Gastroesophageal sphincter (tissue), 3 donors: ENCODE measurements at regions not wholly inside any gene's neighbourhood (a gene's known extent, or its start where the extent isn't known, plus 50 kb on each side); places are given as distances from the start of the nearest gene placed in this dataset.

ENCODE experiments used
- CTCF ChIP-seq, 4 experiments: fragments of 200-600 bp in 2 of 4; fragments of 450-650 bp in 2 of 4; sonication (generic) in 1 of 4; IDR thresholded peaks; one replicate each; pipeline ENCODE4 v1.5.1; 2017 to 2019; ENCODE audit warnings: antibody characterized with exemption in 4 of 4, mild to moderate bottlenecking in 2 of 4, moderate library complexity in 2 of 4
- EP300 ChIP-seq: sonication (generic); formaldehyde crosslinking; IDR thresholded peaks from one replicate; pipeline ENCODE4 v1.6.1; 2017; ENCODE audit warnings: antibody characterized with exemption, mild to moderate bottlenecking
- POLR2A ChIP-seq, 2 donors: fragments of 450-650 bp; IDR thresholded peaks; one replicate each; pipeline ENCODE4 v1.6.1; 2017; ENCODE audit warnings: antibody characterized with exemption in 2 of 2, mild to moderate bottlenecking in 2 of 2, moderate library complexity in 1 of 2
- POLR2AphosphoS5 ChIP-seq: sonication (generic); formaldehyde crosslinking; IDR thresholded peaks from one replicate; pipeline ENCODE4 v1.6.1; 2017; ENCODE audit warnings: antibody characterized with exemption

GRCh38 chr14:101039031-101039754 is 135.7 kb upstream of the RTL1 start:
- TF ChIP-seq CTCF (IDR thresholded peaks at IDR 0.05), result no peak
- no peak for TF ChIP-seq POLR2A (IDR thresholded peaks at IDR 0.05)
- TF ChIP-seq POLR2AphosphoS5, result no peak
- no peak for TF ChIP-seq EP300
